H1 (cell line): ENCODE measurements at regions not wholly inside any gene's neighbourhood (a gene's known extent, or its start where the extent isn't known, plus 50 kb on each side); places are given as distances from the start of the nearest gene placed in this dataset.

Source experiments
- EP300 ChIP-seq, 2 experiments: IDR thresholded peaks; 1 replicate in 1 of 2; 2 replicates in 1 of 2; pipeline ENCODE4 v1.6.1; 2011 to 2012; ENCODE audit warnings: low read depth in 2 of 2, low read length in 2 of 2, mild to moderate bottlenecking in 2 of 2, borderline replicate concordance in 1 of 2, inconsistent platforms in 1 of 2, moderate library complexity in 1 of 2
- POLR2A ChIP-seq, 2 experiments: IDR thresholded peaks; 1 replicate in 1 of 2; 2 replicates in 1 of 2; pipeline ENCODE4 v1.6.1; 2011; ENCODE audit warnings: low read depth in 2 of 2, low read length in 2 of 2, mild to moderate bottlenecking in 2 of 2; ENCODE audit errors: control extremely low read depth in 1 of 2
- POLR2AphosphoS5 ChIP-seq: IDR thresholded peaks from 2 replicates; pipeline ENCODE4 v1.6.1; 2011; ENCODE audit warnings: low read depth, low read length
- ZNF274 ChIP-seq: IDR thresholded peaks from 2 replicates; pipeline ENCODE4 v1.7.0; 2012; ENCODE audit warnings: low read length, borderline replicate concordance; ENCODE audit errors: extremely low read depth
- TF ChIP-seq, protein P1 (sequence below), 3 experiments: IDR thresholded peaks; 1 replicate in 2 of 3; 2 replicates in 1 of 3; pipeline versions ENCODE4 v1.5.1 to v1.6.1; 2011; ENCODE audit warnings: low read length in 3 of 3, mild to moderate bottlenecking in 3 of 3, inconsistent platforms in 2 of 3, low read depth in 1 of 3, moderate library complexity in 1 of 3; ENCODE audit not compliant: insufficient read depth in 1 of 3; ENCODE audit errors: control extremely low read depth in 1 of 3

DNA sequence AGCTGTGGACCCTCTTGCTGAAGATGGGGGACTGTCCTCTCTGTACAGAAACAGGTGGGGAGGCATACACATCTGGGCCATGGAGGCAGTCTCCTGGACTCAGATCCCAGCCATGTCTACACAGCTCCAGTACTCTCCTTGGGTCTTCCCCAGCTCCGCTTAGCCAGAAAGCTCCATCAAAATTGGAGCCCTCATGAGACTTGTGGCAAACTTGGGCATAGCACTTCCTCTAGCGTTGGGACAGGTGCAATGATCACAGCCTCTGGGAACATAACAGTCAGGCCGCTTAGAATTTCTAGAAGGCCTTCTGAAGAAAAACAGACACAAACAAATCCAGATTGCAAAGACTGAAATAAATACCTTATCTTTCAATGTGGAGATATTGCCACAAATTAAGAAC lies 634.3 kb upstream of the GOLIM4 start:
- TF ChIP-seq, protein P1, sequence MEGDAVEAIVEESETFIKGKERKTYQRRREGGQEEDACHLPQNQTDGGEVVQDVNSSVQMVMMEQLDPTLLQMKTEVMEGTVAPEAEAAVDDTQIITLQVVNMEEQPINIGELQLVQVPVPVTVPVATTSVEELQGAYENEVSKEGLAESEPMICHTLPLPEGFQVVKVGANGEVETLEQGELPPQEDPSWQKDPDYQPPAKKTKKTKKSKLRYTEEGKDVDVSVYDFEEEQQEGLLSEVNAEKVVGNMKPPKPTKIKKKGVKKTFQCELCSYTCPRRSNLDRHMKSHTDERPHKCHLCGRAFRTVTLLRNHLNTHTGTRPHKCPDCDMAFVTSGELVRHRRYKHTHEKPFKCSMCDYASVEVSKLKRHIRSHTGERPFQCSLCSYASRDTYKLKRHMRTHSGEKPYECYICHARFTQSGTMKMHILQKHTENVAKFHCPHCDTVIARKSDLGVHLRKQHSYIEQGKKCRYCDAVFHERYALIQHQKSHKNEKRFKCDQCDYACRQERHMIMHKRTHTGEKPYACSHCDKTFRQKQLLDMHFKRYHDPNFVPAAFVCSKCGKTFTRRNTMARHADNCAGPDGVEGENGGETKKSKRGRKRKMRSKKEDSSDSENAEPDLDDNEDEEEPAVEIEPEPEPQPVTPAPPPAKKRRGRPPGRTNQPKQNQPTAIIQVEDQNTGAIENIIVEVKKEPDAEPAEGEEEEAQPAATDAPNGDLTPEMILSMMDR (IDR thresholded peaks at IDR 0.05; ENCODE audit: control extremely low read depth in 1 of 3, insufficient read depth in 1 of 3, low read depth in 1 of 3, low read length in 3 of 3) = no peak
- TF ChIP-seq EP300 (IDR thresholded peaks at IDR 0.05; ENCODE audit: borderline replicate concordance in 1 of 2, low read depth in 2 of 2, low read length in 2 of 2) (no peak), POLR2A (IDR thresholded peaks at IDR 0.05; ENCODE audit: control extremely low read depth in 1 of 2, low read depth in 2 of 2, low read length in 2 of 2) (no peak), POLR2AphosphoS5 (no peak), ZNF274 (no peak)
